GM12801 (cell line): ENCODE measurements at regions not wholly inside any gene's neighbourhood (a gene's known extent, or its start where the extent isn't known, plus 50 kb on each side); places are given as distances from the start of the nearest gene placed in this dataset.

Source experiments
- CTCF ChIP-seq: IDR thresholded peaks from one replicate; pipeline ENCODE4 v1.5.1; 2011; ENCODE audit warnings: control low read depth; ENCODE audit not compliant: insufficient read length; ENCODE audit errors: extremely low read depth

- TF ChIP-seq CTCF, result no peak
Observed at GRCh38 chr2:204081487-204082425, 145.2 kb downstream of the ICOS start.

DNA sequence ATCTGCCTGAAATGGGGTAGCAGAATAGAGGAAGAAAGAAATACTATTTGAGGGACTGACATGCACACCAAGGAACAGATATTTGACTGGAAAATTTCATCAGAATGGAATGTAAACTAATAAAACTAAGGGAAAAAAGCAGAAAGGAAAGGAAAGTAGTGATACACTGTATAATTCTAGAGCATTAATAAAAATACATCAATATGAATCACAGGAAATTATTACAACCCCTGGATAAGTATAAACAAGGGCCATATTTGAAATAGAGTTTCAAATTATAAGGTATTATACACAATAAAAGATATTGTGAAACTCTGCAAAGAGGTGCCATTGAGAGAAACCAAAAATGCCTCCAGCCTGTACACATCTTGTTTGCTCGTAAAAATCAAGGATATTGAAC, 149.6 kb downstream of the ICOS start:
- TF ChIP-seq CTCF, result no peak

GRCh38 chr2:204089105-204089504, 152.5 kb downstream of the ICOS start:
- no peak for TF ChIP-seq CTCF

DNA sequence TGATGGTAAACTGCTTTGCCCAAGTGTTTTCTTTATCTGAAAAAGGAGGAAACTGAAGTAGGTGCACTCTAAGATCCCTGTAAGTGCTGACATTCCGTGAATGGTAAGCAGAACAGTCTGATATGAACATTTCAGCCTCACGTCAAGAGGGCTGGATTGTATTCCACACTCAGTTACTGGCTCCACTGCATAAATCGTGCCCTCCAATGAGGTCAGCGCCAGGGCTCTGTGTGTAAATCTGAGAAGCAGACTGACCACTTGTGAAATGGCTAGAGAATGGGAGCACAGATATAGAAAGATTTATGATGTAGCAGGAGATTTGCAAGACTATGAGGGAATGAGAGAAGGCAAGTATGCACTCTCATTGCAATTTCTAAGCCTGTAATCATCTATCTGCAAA, 153.0 kb downstream of the ICOS start:
- TF ChIP-seq CTCF, result no peak

GRCh38 chr2:204090021-204090420, 153.5 kb downstream of the ICOS start:
- no peak for TF ChIP-seq CTCF

GRCh38 chr2:204104811-204105210, 168.2 kb downstream of the ICOS start:
- no peak for TF ChIP-seq CTCF

GRCh38 chr2:204108330-204108751, 171.8 kb downstream of the ICOS start:
- TF ChIP-seq CTCF, result no peak
